ENCODE measurements at regions not wholly inside any gene's neighbourhood (a gene's known extent, or its start where the extent isn't known, plus 50 kb on each side); places are given as distances from the start of the nearest gene placed in this dataset.
A peak's percentile ranks its signal among the peaks of the same experiment; 100 is the strongest.

DNA sequence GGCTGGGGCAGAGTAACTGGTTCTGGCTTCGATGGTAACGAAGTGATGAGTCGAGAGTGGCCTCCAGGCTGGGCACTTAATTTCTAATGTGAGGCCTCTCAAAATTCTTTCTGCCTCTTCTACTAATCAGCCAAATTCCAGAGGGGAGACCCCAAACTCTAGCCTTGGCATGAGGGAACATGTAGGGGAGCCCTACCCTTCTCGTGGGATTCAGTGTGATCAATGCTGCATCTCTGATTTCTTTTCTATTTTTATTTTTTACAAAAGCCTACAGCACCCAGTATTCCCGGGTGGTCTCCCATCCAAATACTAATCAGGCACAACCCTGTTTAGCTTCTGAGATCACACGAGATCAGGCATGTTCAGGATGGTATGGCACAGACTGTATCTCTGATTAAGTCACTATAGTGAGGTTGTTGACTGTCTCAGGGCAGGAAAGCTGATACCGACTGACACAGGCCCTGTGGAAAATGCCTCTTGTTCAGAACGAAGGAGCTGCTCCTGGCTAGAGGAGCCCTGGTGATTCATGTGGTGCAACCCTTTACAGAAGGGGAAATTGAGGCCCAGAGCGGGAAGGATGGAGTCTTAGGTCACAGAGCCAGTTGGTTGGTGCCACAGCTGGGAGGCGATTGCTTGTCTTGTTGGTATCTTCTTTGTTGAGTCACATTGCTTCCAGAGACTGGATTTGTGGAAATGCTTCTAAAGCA lies 126.3 kb upstream of the HS6ST1 start:
- ATAC-seq (no peak), DNase-seq (peak in 1 of 6 donors; percentile 8), FAIRE-seq (no peak)
- Histone ChIP-seq H3K27me3 (no peaks in the 10 kb centered on the region), H3K9me3 (no peaks in the 10 kb centered on the region), H3K27ac (no peak overlapping the region), H3K4me3 (no peak overlapping the region), H3K4me1 (peaks cover 4 to 23% (median 15%) of the 10 kb centered on the region in 3 donors), H3K36me3 (no peaks in the 10 kb centered on the region)
- TF ChIP-seq, protein P1, sequence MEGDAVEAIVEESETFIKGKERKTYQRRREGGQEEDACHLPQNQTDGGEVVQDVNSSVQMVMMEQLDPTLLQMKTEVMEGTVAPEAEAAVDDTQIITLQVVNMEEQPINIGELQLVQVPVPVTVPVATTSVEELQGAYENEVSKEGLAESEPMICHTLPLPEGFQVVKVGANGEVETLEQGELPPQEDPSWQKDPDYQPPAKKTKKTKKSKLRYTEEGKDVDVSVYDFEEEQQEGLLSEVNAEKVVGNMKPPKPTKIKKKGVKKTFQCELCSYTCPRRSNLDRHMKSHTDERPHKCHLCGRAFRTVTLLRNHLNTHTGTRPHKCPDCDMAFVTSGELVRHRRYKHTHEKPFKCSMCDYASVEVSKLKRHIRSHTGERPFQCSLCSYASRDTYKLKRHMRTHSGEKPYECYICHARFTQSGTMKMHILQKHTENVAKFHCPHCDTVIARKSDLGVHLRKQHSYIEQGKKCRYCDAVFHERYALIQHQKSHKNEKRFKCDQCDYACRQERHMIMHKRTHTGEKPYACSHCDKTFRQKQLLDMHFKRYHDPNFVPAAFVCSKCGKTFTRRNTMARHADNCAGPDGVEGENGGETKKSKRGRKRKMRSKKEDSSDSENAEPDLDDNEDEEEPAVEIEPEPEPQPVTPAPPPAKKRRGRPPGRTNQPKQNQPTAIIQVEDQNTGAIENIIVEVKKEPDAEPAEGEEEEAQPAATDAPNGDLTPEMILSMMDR (IDR thresholded peaks at IDR 0.05), result no peak
- intact Hi-C loops (cut with DNase I), result no loop called here
- 84 to 88% methylated on average over 10 of the region's 10 CpGs for WGBS, 2 donors

DNA sequence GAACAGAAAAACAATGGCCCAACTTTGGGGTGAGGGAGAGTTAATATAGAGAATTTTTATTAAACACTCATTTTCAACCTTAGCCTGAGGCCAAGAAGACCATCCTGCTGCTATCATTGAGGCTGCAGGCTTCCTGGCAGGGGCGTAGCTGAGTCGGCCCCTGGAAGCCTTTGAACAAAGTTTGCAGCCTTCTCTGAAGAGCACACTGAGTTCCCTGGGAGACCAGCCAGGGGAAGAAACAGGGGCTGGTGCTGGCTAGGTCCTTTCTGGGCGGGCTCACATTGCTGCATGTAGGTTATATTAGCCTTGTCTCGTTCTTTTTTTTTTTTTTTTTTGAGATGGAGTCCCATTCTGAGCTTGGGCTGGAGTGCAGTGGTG lies 126.8 kb upstream of the HS6ST1 start:
- no peaks in the 10 kb centered on the region for H3K36me3 ChIP-seq
- ATAC-seq, result no peak
- H3K27ac ChIP-seq, result no peak overlapping the region
- H3K27me3 ChIP-seq, result no peaks in the 10 kb centered on the region
- TF ChIP-seq, protein P1 (IDR thresholded peaks at IDR 0.05), result no peak
- intact Hi-C loops (cut with DNase I), result no loop called here
- 87 to 92% methylated on average over 4 of the region's 4 CpGs for WGBS, 2 donors
- no peak for FAIRE-seq
- no peaks in the 10 kb centered on the region for H3K9me3 ChIP-seq
- H3K4me3 ChIP-seq, result no peak overlapping the region
- DNase-seq, result peak in 2 of 6 donors; percentile 5 to 12
- H3K4me1 ChIP-seq, result peaks cover 4 to 23% (median 15%) of the 10 kb centered on the region in 3 donors

DNA sequence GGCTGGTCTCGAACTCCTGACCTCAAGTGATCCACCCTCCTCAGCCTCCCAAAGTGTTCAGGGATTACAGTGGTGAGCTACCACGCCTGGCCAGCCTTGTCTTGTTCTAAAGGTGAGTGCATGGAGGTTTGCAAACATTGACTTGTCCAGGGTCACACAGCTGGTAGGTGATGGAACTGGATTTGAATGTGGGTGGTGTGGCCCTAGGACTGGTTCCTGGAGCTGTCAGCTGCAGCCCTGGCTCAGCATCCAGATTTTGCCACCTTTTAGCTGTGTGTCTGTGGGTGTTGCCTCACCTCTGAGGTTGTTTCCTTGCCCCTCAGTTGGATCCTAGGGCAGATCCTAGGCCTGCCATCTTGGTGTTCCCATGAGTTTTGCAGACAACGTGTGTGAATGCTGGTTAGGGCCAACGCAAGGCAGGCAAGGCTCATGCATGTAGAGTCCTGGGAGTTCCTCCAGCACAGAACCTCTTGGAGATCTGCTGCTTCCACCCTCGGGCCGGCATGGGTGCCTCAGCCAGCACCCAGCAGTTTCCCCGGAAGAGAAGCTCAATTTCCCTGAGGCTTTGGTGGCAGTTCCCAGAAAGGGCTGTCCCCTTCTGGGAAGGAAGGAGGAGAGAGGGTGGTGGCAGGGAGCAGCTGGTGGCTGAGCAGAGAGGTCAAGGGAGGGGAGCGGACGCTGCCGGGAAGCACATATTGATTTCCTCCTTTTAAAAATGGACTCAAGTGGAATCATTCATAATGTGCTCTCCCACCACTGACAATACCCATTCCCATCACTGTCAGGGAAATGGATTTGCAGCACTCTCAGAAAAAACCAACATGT lies 127.6 kb upstream of the HS6ST1 start:
- Histone ChIP-seq H3K36me3 (no peaks in the 10 kb centered on the region), H3K4me3 (no peak overlapping the region), H3K4me1 (peaks cover 4 to 18% (median 15%) of the 10 kb centered on the region in 3 donors), H3K9me3 (no peaks in the 10 kb centered on the region), H3K27ac (peak overlapping the region in 1 of 4 donors; percentile 37), H3K27me3 (no peaks in the 10 kb centered on the region)
- 78 to 83% methylated on average over 10 of the region's 10 CpGs for WGBS, 2 donors
- intact Hi-C loops (cut with DNase I), result no loop called here
- DNase-seq (peak in 2 of 6 donors; percentile 9 to 23), FAIRE-seq (no peak), ATAC-seq (peak in 2 of 4 donors; percentile 18 to 20)
- TF ChIP-seq, protein P1 (IDR thresholded peaks at IDR 0.05), result no peak

DNA sequence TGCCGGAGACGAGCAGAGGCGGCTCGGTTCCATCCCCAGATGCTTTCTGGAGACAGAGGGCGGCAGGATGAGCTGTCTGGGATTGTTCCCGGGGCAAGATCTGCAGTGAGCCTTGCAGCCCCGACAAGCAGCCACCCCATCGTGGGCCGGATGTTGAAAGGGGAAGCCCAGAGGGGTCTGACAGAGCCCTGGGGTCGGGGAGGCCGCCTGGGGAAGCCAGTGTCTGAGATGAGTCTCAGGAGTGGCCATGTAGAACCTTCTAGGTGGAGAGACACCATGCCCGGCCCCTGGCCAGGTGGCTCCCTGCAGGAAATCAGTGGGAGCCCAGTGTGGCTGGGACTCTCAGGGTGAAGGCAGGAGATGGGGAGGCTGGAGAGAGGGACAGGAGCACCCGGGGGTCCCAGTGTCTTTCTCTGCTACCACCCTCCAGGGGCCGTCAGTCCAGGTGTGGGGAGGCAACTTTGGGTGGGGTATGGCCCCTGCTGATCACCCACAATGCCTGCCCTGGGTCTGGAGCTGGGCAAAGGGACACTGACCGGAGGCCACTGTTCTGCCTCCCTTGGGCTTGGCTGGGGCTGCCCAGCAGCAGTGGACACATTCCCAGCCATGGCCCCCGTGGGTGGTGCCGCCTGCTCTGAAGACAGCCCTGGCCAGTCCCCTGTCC lies 128.3 kb upstream of the HS6ST1 start:
- 83 to 90% methylated on average over 17 of the region's 17 CpGs for WGBS, 2 donors
- H3K9me3 ChIP-seq, result no peaks in the 10 kb centered on the region
- no peak for FAIRE-seq
- H3K36me3 ChIP-seq, result no peaks in the 10 kb centered on the region
- intact Hi-C loops (cut with DNase I), result no loop called here
- no peaks in the 10 kb centered on the region for H3K27me3 ChIP-seq
- peaks cover 4 to 16% (median 13%) of the 10 kb centered on the region in 3 donors for H3K4me1 ChIP-seq
- ATAC-seq, result no peak
- no peak overlapping the region for H3K4me3 ChIP-seq
- peak in 2 of 6 donors; percentile 11 to 60 for DNase-seq
- TF ChIP-seq, protein P1 (IDR thresholded peaks at IDR 0.05), result no peak
- H3K27ac ChIP-seq, result peak overlapping the region in 1 of 4 donors; percentile 37

All from pancreas (tissue), 10 donors.